ENCODE measurements at regions not wholly inside any gene's neighbourhood (a gene's known extent, or its start where the extent isn't known, plus 50 kb on each side); places are given as distances from the start of the nearest gene placed in this dataset.

GRCh38 chr2:147689220-147689909, 155.5 kb upstream of the ACVR2A start:
- H3K4me1 ChIP-seq (ENCODE audit: control insufficient read depth in 1 of 2, insufficient read depth in 1 of 2, low read depth in 1 of 2, low read length in 1 of 2): no peaks in the 10 kb centered on the region
- H3K4me3 ChIP-seq (ENCODE audit: low read depth in 1 of 2, low read length in 1 of 2): no peak overlapping the region
- no peak overlapping the region for H3K27ac ChIP-seq
- no peak for TF ChIP-seq CTCF (IDR thresholded peaks at IDR 0.05)
- no peaks in the 10 kb centered on the region for H3K36me3 ChIP-seq
- H3K27me3 ChIP-seq: no peaks in the 10 kb centered on the region
- H3K9me3 ChIP-seq: no peaks in the 10 kb centered on the region

GRCh38 chr2:147688242-147688641, 156.6 kb upstream of the ACVR2A start:
- H3K27ac ChIP-seq: no peak overlapping the region

GRCh38 chr2:147686365-147686764, 158.5 kb upstream of the ACVR2A start:
- Histone ChIP-seq H3K27me3 (no peaks in the 10 kb centered on the region), H3K9me3 (no peaks in the 10 kb centered on the region), H3K27ac (no peak overlapping the region), H3K36me3 (no peaks in the 10 kb centered on the region), H3K4me1 (ENCODE audit: control insufficient read depth in 1 of 2, insufficient read depth in 1 of 2, low read depth in 1 of 2, low read length in 1 of 2) (no peaks in the 10 kb centered on the region), H3K4me3 (ENCODE audit: low read depth in 1 of 2, low read length in 1 of 2) (no peak overlapping the region)
- no peak for TF ChIP-seq CTCF (IDR thresholded peaks at IDR 0.05)

More at GRCh38 chr2:147688242-147688641, 156.6 kb upstream of the ACVR2A start:
- H3K4me3 ChIP-seq (ENCODE audit: low read depth in 1 of 2, low read length in 1 of 2): no peak overlapping the region
- no peaks in the 10 kb centered on the region for H3K36me3 ChIP-seq
- no peak for TF ChIP-seq CTCF (IDR thresholded peaks at IDR 0.05)
- no peaks in the 10 kb centered on the region for H3K9me3 ChIP-seq
- H3K27me3 ChIP-seq: no peaks in the 10 kb centered on the region
- no peaks in the 10 kb centered on the region for H3K4me1 ChIP-seq (ENCODE audit: control insufficient read depth in 1 of 2, insufficient read depth in 1 of 2, low read depth in 1 of 2, low read length in 1 of 2)

GRCh38 chr2:147684903-147685302, 159.9 kb upstream of the ACVR2A start:
- H3K36me3 ChIP-seq: no peaks in the 10 kb centered on the region
- no peak overlapping the region for H3K4me3 ChIP-seq (ENCODE audit: low read depth in 1 of 2, low read length in 1 of 2)
- H3K4me1 ChIP-seq (ENCODE audit: control insufficient read depth in 1 of 2, insufficient read depth in 1 of 2, low read depth in 1 of 2, low read length in 1 of 2): no peaks in the 10 kb centered on the region
- H3K27me3 ChIP-seq: no peaks in the 10 kb centered on the region
- H3K9me3 ChIP-seq: no peaks in the 10 kb centered on the region
- H3K27ac ChIP-seq: no peak overlapping the region
- TF ChIP-seq CTCF (IDR thresholded peaks at IDR 0.05): no peak

GRCh38 chr2:147683380-147683779, 161.4 kb upstream of the ACVR2A start:
- Histone ChIP-seq H3K27ac (no peak overlapping the region), H3K27me3 (no peaks in the 10 kb centered on the region), H3K4me3 (ENCODE audit: low read depth in 1 of 2, low read length in 1 of 2) (no peak overlapping the region), H3K36me3 (no peaks in the 10 kb centered on the region), H3K9me3 (no peaks in the 10 kb centered on the region), H3K4me1 (ENCODE audit: control insufficient read depth in 1 of 2, insufficient read depth in 1 of 2, low read depth in 1 of 2, low read length in 1 of 2) (no peaks in the 10 kb centered on the region)
- TF ChIP-seq CTCF (IDR thresholded peaks at IDR 0.05): no peak

Data from neutrophil (primary cell).